RWPE2 (cell line): ENCODE measurements at regions not wholly inside any gene's neighbourhood (a gene's known extent, or its start where the extent isn't known, plus 50 kb on each side); places are given as distances from the start of the nearest gene placed in this dataset.

ENCODE experiments used
- ATAC-seq: fragments of 200-7000 bp; cut with Tn5 transposase; 3 replicates; pipeline ENCODE4 v1.9.1; 2021; ENCODE audit warnings: low read depth
- DNase-seq: peaks from one replicate; pipeline ENCODE4 v3.0.0-alpha.2; 2020; ENCODE audit warnings: low spot score
- H3K27ac ChIP-seq: fragments of 450-650 bp; 2 replicates; pipeline ENCODE4 v1.5.1; 2017; ENCODE audit warnings: mild to moderate bottlenecking; ENCODE audit not compliant: poor library complexity, severe bottlenecking
- H3K27me3 ChIP-seq: fragments of 250-450 bp; sonication (Bioruptor Pico); 2 replicates; pipeline ENCODE4 v1.5.1; 2021; ENCODE audit warnings: mild to moderate bottlenecking, moderate library complexity; ENCODE audit not compliant: insufficient read depth, poor library complexity, severe bottlenecking
- H3K36me3 ChIP-seq: fragments of 250-450 bp; sonication (Bioruptor Pico); 2 replicates; pipeline ENCODE4 v1.5.1; 2020; ENCODE audit warnings: low read depth, mild to moderate bottlenecking, moderate library complexity
- H3K4me1 ChIP-seq: fragments of 250-450 bp; sonication (Bioruptor Pico); 2 replicates; pipeline ENCODE4 v1.5.1; 2021; ENCODE audit warnings: mild to moderate bottlenecking, moderate library complexity; ENCODE audit not compliant: insufficient read depth, poor library complexity, severe bottlenecking
- H3K4me3 ChIP-seq: fragments of 250-450 bp; sonication (Bioruptor Pico); 2 replicates; pipeline ENCODE4 v1.5.1; 2021; ENCODE audit warnings: mild to moderate bottlenecking, moderate library complexity; ENCODE audit not compliant: severe bottlenecking
- H3K9me3 ChIP-seq: fragments of 250-450 bp; sonication (Bioruptor Pico); 2 replicates; pipeline ENCODE4 v1.5.1; 2021; ENCODE audit warnings: mild to moderate bottlenecking, moderate library complexity; ENCODE audit not compliant: severe bottlenecking
- TF ChIP-seq, protein P1 (sequence below): fragments of 450-650 bp; IDR thresholded peaks from one replicate; pipeline ENCODE4 v1.5.1; 2017; ENCODE audit warnings: mild to moderate bottlenecking, moderate library complexity; ENCODE audit not compliant: poor library complexity, severe bottlenecking

DNA sequence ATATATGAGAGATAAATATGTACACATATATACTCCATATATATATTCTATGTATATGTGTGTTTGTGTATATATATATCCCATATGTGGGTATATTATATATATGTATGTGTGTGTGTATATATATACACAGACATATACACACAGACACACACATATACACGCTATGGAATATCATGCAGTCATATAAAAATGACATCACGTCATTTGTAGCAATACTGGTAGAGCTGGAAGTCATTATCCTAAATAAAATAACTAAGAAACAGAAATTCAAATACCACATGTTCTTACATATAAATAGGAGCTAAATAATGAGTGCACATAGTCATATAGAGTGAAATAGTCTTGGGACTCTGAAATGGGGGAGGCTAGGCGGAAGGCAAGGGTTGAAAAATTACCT, 1000.2 kb downstream of the LRFN5 start:
- peaks cover 3% of the 10 kb centered on the region for H3K27me3 ChIP-seq
- no peak overlapping the region for H3K4me3 ChIP-seq
- TF ChIP-seq, protein P1, sequence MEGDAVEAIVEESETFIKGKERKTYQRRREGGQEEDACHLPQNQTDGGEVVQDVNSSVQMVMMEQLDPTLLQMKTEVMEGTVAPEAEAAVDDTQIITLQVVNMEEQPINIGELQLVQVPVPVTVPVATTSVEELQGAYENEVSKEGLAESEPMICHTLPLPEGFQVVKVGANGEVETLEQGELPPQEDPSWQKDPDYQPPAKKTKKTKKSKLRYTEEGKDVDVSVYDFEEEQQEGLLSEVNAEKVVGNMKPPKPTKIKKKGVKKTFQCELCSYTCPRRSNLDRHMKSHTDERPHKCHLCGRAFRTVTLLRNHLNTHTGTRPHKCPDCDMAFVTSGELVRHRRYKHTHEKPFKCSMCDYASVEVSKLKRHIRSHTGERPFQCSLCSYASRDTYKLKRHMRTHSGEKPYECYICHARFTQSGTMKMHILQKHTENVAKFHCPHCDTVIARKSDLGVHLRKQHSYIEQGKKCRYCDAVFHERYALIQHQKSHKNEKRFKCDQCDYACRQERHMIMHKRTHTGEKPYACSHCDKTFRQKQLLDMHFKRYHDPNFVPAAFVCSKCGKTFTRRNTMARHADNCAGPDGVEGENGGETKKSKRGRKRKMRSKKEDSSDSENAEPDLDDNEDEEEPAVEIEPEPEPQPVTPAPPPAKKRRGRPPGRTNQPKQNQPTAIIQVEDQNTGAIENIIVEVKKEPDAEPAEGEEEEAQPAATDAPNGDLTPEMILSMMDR: no peak
- ATAC-seq (no peak), DNase-seq (no peak)
- H3K27ac ChIP-seq: no peak overlapping the region
- H3K4me1 ChIP-seq: no peaks in the 10 kb centered on the region
- H3K36me3 ChIP-seq: no peaks in the 10 kb centered on the region
- H3K9me3 ChIP-seq: no peaks in the 10 kb centered on the region

DNA sequence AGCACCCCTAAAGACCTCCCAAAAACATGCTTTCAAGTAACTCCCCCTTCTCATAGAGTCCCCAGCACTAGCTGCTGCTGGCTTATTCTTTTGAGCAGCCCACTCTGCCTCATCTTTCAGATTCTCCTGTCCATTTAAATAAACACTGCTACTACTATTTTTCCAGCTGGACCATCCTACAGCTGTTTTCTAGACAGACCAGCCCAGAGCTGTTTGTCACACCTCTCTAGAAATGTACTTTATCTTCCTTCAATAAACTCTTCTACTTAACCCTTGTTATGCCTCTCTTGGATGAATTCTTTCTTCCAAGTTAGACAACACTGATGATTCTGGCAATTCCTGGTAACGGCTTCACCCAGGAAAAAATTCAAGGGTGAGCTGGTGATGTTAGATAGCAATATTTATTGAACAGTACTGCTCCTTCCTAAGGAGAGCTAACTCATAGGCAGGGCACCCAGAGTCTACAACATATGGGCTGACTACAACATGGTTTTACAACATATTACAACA, 995.7 kb downstream of the LRFN5 start:
- no peaks in the 10 kb centered on the region for H3K9me3 ChIP-seq
- H3K27ac ChIP-seq: no peak overlapping the region
- H3K27me3 ChIP-seq: peaks cover 23% of the 10 kb centered on the region
- DNase-seq (no peak), ATAC-seq (no peak)
- no peak overlapping the region for H3K4me3 ChIP-seq
- TF ChIP-seq, protein P1: no peak
- no peaks in the 10 kb centered on the region for H3K36me3 ChIP-seq
- H3K4me1 ChIP-seq: no peaks in the 10 kb centered on the region

DNA sequence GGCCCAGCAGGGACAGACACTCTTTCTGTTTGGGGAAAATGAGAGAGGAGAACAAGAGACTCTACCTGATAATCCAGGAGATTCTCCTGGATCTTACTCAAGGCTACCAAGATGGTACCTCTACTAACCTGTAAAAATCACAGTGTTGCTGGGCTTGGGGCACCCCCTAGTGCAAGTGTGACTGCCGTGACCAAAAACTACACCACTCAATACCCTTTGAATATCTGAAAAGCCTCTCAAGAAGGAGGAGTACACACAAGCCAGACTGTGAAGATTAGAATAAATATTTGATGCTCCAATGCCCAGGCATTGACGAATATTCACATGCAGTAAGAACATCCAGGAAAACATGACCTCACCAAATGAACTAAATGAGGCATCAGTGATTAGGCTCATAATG, 965.4 kb downstream of the LRFN5 start:
- no peak overlapping the region for H3K27ac ChIP-seq
- TF ChIP-seq, protein P1: no peak
- DNase-seq: no peak
- H3K4me3 ChIP-seq: no peak overlapping the region
- H3K27me3 ChIP-seq: peaks cover 6% of the 10 kb centered on the region
- peaks cover 3% of the 10 kb centered on the region for H3K9me3 ChIP-seq
- H3K36me3 ChIP-seq: no peaks in the 10 kb centered on the region
- ATAC-seq: no peak
- H3K4me1 ChIP-seq: peaks cover 5% of the 10 kb centered on the region

DNA sequence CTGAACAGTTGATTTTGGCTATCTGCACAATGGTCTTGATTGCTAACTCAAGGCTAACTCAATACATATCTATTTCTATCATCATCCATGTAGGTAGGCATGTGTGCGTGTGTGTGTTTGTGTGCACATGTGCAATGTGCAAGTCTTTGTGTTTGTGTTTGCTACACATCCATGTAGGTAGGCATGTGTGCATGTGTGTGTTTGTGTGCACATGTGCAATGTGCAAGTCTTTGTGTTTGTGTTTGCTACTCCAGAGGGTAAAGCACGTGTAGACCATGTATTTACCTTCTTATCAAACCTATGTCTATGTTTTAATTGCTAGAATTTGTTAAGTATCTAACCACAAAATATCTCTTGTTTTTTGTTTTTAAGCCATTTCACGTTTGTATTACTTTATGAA, 962.6 kb downstream of the LRFN5 start:
- no peak overlapping the region for H3K4me3 ChIP-seq
- H3K4me1 ChIP-seq: peaks cover 5% of the 10 kb centered on the region
- ATAC-seq (no peak), DNase-seq (no peak)
- H3K27ac ChIP-seq: no peak overlapping the region
- H3K36me3 ChIP-seq: no peaks in the 10 kb centered on the region
- peaks cover 3% of the 10 kb centered on the region for H3K9me3 ChIP-seq
- H3K27me3 ChIP-seq: peaks cover 6% of the 10 kb centered on the region
- TF ChIP-seq, protein P1: no peak

DNA sequence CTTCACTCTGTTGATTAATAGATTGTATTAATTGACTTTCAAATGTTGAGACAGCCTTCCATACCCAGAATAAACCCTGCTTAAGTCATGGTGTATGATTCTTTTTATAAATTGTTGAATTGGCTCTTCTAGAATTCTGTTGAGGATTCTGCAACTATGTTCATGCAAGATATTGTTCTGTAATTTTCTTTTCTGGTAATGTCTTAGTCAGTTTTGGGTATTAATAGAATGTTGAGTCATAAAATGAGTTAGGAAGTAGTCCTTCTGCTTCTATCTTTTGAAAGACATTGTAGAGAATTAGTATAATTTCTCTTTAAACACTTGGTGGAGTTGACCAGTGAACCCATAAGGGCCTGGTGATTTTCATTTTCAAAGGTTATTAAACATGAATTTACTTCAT, 958.9 kb downstream of the LRFN5 start:
- DNase-seq (no peak), ATAC-seq (no peak)
- no peaks in the 10 kb centered on the region for H3K4me1 ChIP-seq
- H3K9me3 ChIP-seq: no peaks in the 10 kb centered on the region
- TF ChIP-seq, protein P1: no peak
- H3K36me3 ChIP-seq: no peaks in the 10 kb centered on the region
- H3K27me3 ChIP-seq: peaks cover 8% of the 10 kb centered on the region
- H3K4me3 ChIP-seq: no peak overlapping the region
- H3K27ac ChIP-seq: no peak overlapping the region
